K562 (cell line): ENCODE measurements at regions not wholly inside any gene's neighbourhood (a gene's known extent, or its start where the extent isn't known, plus 50 kb on each side); places are given as distances from the start of the nearest gene placed in this dataset.

ENCODE experiments used
- ATAC-seq: fragments of 200-7000 bp; cut with Tn5 transposase; 3 replicates; pipeline ENCODE4 v1.9.1; 2020; ENCODE audit warnings: moderate library complexity
- BruUV-seq: library from RNA; stranded (reverse); fragments of 400-500 nt; replicated peaks from 2 replicates; lab custom pipeline; 2021; lab: Mats Ljungman, UMichigan
- CTCF ChIA-PET: fragments of 300-600 bp; formaldehyde crosslinking; extraction: SDS; loops from one replicate; lab custom pipeline; 2021; ENCODE audit warnings: low intra/inter-chr PET ratio; lab: Yijun Ruan, JAX
- POLR2A ChIA-PET: fragments of 300-600, 350-650 bp; sonication (Branson Sonifier 250); formaldehyde crosslinking; extraction: SDS; loops from one replicate; lab custom pipeline; 2021; ENCODE audit warnings: antibody characterized with exemption, inconsistent platforms; lab: Yijun Ruan, JAX
- DNase-seq, 4 experiments: peaks; one replicate each; pipeline versions ENCODE4 v3.0.0 to v3.0.0-alpha.2; 2011 to 2018; ENCODE audit warnings: low spot score in 3 of 4, mixed read lengths in 3 of 4; ENCODE audit errors: extremely low read depth in 1 of 4
- FAIRE-seq: peaks from 2 replicates; lab custom pipeline; 2011; peaks lifted over from hg19 to GRCh38; lab: Jason Lieb, UNC
- H2AFZ ChIP-seq: 2 replicates; pipeline ENCODE4 v1.6.0; 2011; ENCODE audit warnings: low read depth, low read length, control low read depth, inconsistent platforms
- H3K27ac ChIP-seq: fragments of 200-600 bp; 3 replicates; pipeline ENCODE4 v1.8.0; 2011; ENCODE audit warnings: low read depth, mild to moderate bottlenecking, control low read depth, inconsistent platforms, low read length, moderate library complexity, mixed read lengths; ENCODE audit errors: extremely low read depth
- H3K27me3 ChIP-seq, 2 experiments: fragments of 300-600 bp in 1 of 2; 2 replicates in 1 of 2; 3 replicates in 1 of 2; pipeline versions ENCODE4 v1.6.0 to v1.8.0; 2011; ENCODE audit warnings: inconsistent platforms in 2 of 2, low read length in 2 of 2, mild to moderate bottlenecking in 1 of 2, mixed read lengths in 1 of 2, moderate library complexity in 1 of 2; ENCODE audit not compliant: control insufficient read depth in 2 of 2, insufficient read depth in 2 of 2
- H3K36me3 ChIP-seq: fragments of 300-600 bp; 3 replicates; pipeline ENCODE4 v1.8.0; 2011; ENCODE audit warnings: mild to moderate bottlenecking, low read length, inconsistent platforms; ENCODE audit not compliant: control insufficient read depth, insufficient read depth
- H3K4me1 ChIP-seq, 2 experiments: fragments of 200-600 bp in 1 of 2; replicated peaks in 1 of 2; 2 replicates in 1 of 2; 3 replicates in 1 of 2; pipeline versions ENCODE4 v1.5.1 to v1.8.0; 2011; ENCODE audit warnings: inconsistent platforms in 2 of 2, low read length in 2 of 2, mild to moderate bottlenecking in 1 of 2, mixed read lengths in 1 of 2, moderate library complexity in 1 of 2; ENCODE audit not compliant: control insufficient read depth in 2 of 2, insufficient read depth in 2 of 2
- H3K4me2 ChIP-seq: 2 replicates; pipeline ENCODE4 v1.6.1; 2011; ENCODE audit warnings: low read length, control low read depth, inconsistent platforms, mixed read lengths; ENCODE audit not compliant: insufficient read depth
- H3K4me3 ChIP-seq: fragments of 200-600 bp; sonication (generic), shearing (Covaris generic); 2 replicates; pipeline ENCODE4 v1.5.1; 2016; ENCODE audit warnings: control low read depth, inconsistent platforms
- H3K79me2 ChIP-seq: fragments of 200-600 bp; 3 replicates; pipeline ENCODE4 v1.8.0; 2011; ENCODE audit warnings: low read length, inconsistent platforms; ENCODE audit not compliant: control insufficient read depth, insufficient read depth
- H3K9ac ChIP-seq, 2 experiments: 2 replicates each; pipeline versions ENCODE4 v1.6.0 to v1.6.1; 2011; ENCODE audit warnings: low read depth in 2 of 2, low read length in 2 of 2, control low read depth in 1 of 2, inconsistent platforms in 1 of 2, mild to moderate bottlenecking in 1 of 2, mixed read lengths in 1 of 2; ENCODE audit not compliant: insufficient read depth in 1 of 2
- H3K9me1 ChIP-seq: one replicate; pipeline ENCODE4 v1.6.0; 2011; ENCODE audit warnings: inconsistent platforms, mild to moderate bottlenecking, low read length, moderate library complexity; ENCODE audit not compliant: control insufficient read depth, insufficient read depth
- H3K9me3 ChIP-seq: replicated peaks from 2 replicates; pipeline ENCODE4 v1.5.1; 2011; ENCODE audit warnings: low read depth, low read length, inconsistent platforms; ENCODE audit not compliant: control insufficient read depth, insufficient read depth
- H4K20me1 ChIP-seq: replicated peaks from 2 replicates; pipeline ENCODE4 v1.6.1; 2011; ENCODE audit warnings: low read length, inconsistent platforms, mixed read lengths; ENCODE audit not compliant: control insufficient read depth, insufficient read depth
- BCOR ChIP-seq: fragments of 450-650 bp; IDR thresholded peaks from 2 replicates; pipeline ENCODE4 v1.6.1; 2016
- CBFA2T3 ChIP-seq: fragments of 450-650 bp; IDR thresholded peaks from 2 replicates; pipeline ENCODE4 v1.6.1; 2017
- FOS ChIP-seq: IDR thresholded peaks from 3 replicates; pipeline ENCODE4 v1.6.1; 2011; ENCODE audit not compliant: insufficient read length; ENCODE audit errors: extremely low read depth
- FOXA1 ChIP-seq: fragments of 450-650 bp; IDR thresholded peaks from 2 replicates; pipeline ENCODE4 v1.6.1; 2016; ENCODE audit warnings: mild to moderate bottlenecking, borderline replicate concordance
- GABPB1 ChIP-seq: sonication (generic); formaldehyde crosslinking; IDR thresholded peaks from 2 replicates; pipeline ENCODE4 v1.8.0; 2022; ENCODE audit warnings: mild to moderate bottlenecking, missing genetic modification reagents
- HDAC2 ChIP-seq: fragments of 450-650 bp; IDR thresholded peaks from 2 replicates; pipeline ENCODE4 v1.6.1; 2016; ENCODE audit warnings: mild to moderate bottlenecking
- PCBP2 ChIP-seq: fragments of 200-400 bp; formaldehyde crosslinking; IDR thresholded peaks from 2 replicates; pipeline ENCODE4 v1.6.1; 2018; ENCODE audit warnings: low read length, low read depth, mild to moderate bottlenecking, moderate library complexity; ENCODE audit not compliant: poor library complexity, severe bottlenecking
- PHTF2 ChIP-seq: fragments of 250-450 bp; sonication (Bioruptor Pico); IDR thresholded peaks from 2 replicates; pipeline ENCODE4 v1.5.0; 2021; ENCODE audit warnings: mild to moderate bottlenecking
- PRPF4 ChIP-seq: fragments of 200-400 bp; formaldehyde crosslinking; IDR thresholded peaks from one replicate; pipeline ENCODE4 v1.6.1; 2017; ENCODE audit warnings: low read length, low read depth, mild to moderate bottlenecking; ENCODE audit not compliant: insufficient read depth, poor library complexity, severe bottlenecking
- RBM22 ChIP-seq: fragments of 200-400 bp; formaldehyde crosslinking; IDR thresholded peaks from 2 replicates; pipeline ENCODE4 v1.6.1; 2018; ENCODE audit warnings: low read length, low read depth; ENCODE audit not compliant: poor library complexity, severe bottlenecking
- SMAD3 ChIP-seq: fragments of 450-650 bp; formaldehyde crosslinking; conservative IDR thresholded peaks from 2 replicates; pipeline ENCODE4 v1.4.0; 2020; ENCODE audit warnings: mild to moderate bottlenecking
- TAL1 ChIP-seq: fragments of 450-650 bp; IDR thresholded peaks from 2 replicates; pipeline ENCODE4 v1.6.1; 2016; ENCODE audit warnings: mild to moderate bottlenecking
- TARDBP ChIP-seq: fragments of 450-650 bp; IDR thresholded peaks from 2 replicates; pipeline ENCODE4 v1.6.1; 2016
- ZNF354B ChIP-seq: fragments of 250-450 bp; sonication (Bioruptor Pico); IDR thresholded peaks from 2 replicates; pipeline ENCODE4 v1.4.0; 2020
- ZNF75A ChIP-seq: fragments of 450-650 bp; formaldehyde crosslinking; IDR thresholded peaks from 2 replicates; pipeline ENCODE4 v1.4.0; 2020; ENCODE audit warnings: mild to moderate bottlenecking
- WGBS: fragments of 100-300 bp; shearing (Covaris generic); methylation state at CpG from one replicate; pipeline ENCODE4 v1.1.6; 2016; ENCODE audit warnings: low coverage, mixed read lengths; ENCODE audit not compliant: insufficient coverage; ENCODE audit errors: missing lambda C conversion rate; 5-methylcytosine and 5-hydroxymethylcytosine counted together
- in situ Hi-C: fragments of 300-500 bp; cut with MboI; formaldehyde crosslinking; loops from 4 replicates; pipeline ENCODE4 v1.15.0; 2018; ENCODE audit warnings: inconsistent platforms, mixed read lengths
- intact Hi-C: fragments of 100-400 bp; cut with micrococcal nuclease; formaldehyde crosslinking; loops from 2 replicates; pipeline ENCODE4 v1.14.2; 2022
- TF ChIP-seq, protein P1 (sequence below): fragments of 450-650 bp; IDR thresholded peaks from 2 replicates; pipeline ENCODE4 v1.6.1; 2016; ENCODE audit warnings: missing biosample characterization, missing genetic modification characterization
- TF ChIP-seq, protein P2 (sequence below): fragments of 250-450 bp; sonication (Bioruptor Pico); IDR thresholded peaks from 2 replicates; pipeline ENCODE4 v1.5.0; 2021; ENCODE audit warnings: mild to moderate bottlenecking, moderate library complexity

DNA sequence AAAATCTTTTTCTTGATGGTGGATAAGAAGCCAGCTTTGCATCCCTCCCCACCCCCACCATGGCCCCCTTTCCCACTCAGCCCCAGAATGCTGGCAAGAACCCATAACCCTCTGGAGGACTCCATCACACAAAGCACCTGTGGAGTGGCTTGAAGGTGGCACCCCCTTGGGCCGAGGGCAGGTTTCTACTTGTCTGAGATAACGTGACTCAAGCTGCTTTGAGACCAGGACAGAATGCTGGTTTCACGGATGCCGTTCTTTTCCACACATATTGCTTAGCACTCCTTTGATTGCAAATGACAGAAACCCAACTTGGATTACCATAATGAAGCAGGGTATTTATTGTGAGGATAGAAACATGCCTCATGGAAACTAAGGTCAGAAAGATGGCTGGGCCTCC is 82.2 kb downstream of the LACC1 start:
- H4K20me1 ChIP-seq, result no peaks in the 10 kb centered on the region
- BruUV-seq, result no TSS peak
- DNase-seq (no peak), ATAC-seq (no peak), FAIRE-seq (no peak)
- no peaks in the 10 kb centered on the region for H3K27me3 ChIP-seq
- no peak overlapping the region for H3K4me2 ChIP-seq
- TF ChIP-seq ZNF75A (CRISPR knock-in tag), result no peak
- no peak for TF ChIP-seq PRPF4
- no peak for TF ChIP-seq SMAD3 (CRISPR knock-in tag)
- no peak for TF ChIP-seq RBM22
- no peak for TF ChIP-seq ZNF354B
- TF ChIP-seq PHTF2 (CRISPR knock-in tag), result no peak
- no peak for TF ChIP-seq HDAC2
- TF ChIP-seq CBFA2T3, result no peak
- TF ChIP-seq, protein P1, sequence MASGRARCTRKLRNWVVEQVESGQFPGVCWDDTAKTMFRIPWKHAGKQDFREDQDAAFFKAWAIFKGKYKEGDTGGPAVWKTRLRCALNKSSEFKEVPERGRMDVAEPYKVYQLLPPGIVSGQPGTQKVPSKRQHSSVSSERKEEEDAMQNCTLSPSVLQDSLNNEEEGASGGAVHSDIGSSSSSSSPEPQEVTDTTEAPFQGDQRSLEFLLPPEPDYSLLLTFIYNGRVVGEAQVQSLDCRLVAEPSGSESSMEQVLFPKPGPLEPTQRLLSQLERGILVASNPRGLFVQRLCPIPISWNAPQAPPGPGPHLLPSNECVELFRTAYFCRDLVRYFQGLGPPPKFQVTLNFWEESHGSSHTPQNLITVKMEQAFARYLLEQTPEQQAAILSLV (tag), result no peak
- no peak for TF ChIP-seq TAL1
- no peak for TF ChIP-seq FOXA1
- TF ChIP-seq, protein P2, sequence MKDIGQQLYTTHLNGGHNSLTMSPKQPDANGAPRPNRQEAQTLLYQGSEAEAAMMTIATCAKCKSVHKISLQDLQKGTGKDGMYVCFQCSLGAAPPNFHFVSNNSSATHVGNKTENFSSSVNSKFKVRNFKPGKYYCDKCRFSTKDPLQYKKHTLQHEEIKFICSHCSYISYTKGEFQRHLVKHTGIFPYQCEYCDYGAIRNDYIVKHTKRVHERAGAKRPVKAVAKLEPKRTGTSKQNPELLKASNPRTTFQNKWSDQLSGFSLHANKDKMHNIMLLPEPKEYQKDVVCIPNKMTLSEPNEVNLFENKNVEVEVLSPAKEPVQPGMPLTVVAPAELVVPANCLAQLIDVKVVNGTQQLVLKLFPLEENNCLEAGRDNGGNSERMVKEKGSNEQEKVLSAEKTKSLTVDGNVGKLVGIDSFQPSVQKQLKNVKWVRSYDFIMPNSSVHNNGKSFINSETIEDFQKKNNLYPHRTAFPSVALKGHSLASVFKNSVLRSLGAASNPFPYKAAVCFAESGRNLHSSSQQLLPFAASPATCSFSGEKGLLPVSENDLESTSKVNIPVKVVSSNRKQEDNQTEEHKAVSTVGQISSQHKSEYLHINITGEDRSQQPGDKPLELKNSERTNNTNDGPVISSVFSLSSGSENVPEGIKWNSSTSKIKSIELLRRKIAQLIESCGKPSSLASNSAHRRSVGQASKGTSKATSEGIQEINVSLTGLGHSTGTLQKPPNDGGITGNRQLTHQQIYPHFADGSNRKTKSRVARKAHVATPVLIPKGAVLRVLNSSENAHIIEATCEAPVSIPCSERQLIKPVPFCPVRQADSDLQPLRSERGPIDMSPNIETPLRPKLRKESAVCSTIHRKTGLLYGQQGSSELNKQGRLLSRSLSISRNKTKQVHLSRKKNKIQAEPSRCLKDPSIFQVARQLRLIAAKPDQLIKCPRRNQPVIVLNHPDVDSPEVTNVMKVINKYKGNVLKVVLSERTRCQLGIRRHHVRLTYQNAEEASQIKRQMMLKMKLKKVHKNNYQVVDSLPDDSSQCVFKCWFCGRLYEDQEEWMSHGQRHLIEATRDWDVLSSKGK (CRISPR knock-in tag), result no peak
- TF ChIP-seq PCBP2, result no peak
- TF ChIP-seq GABPB1, result no peak
- no peak for TF ChIP-seq TARDBP
- TF ChIP-seq BCOR, result no peak
- no peak for TF ChIP-seq FOS
- H3K79me2 ChIP-seq, result no peaks in the 10 kb centered on the region
- in situ Hi-C loops, result no loop called here
- intact Hi-C loops, result no loop called here
- no peak overlapping the region for H3K4me3 ChIP-seq
- 0% methylated on average over 3 of the region's 4 CpGs for WGBS
- H3K9me3 ChIP-seq, result no peaks in the 10 kb centered on the region
- CTCF ChIA-PET, result no interaction called here
- H3K4me1 ChIP-seq, result no peaks in the 10 kb centered on the region
- POLR2A ChIA-PET, result no interaction called here
- H3K9me1 ChIP-seq, result no peaks in the 10 kb centered on the region
- H2AFZ ChIP-seq, result no peak overlapping the region
- no peak overlapping the region for H3K27ac ChIP-seq
- no peak overlapping the region for H3K9ac ChIP-seq
- no peaks in the 10 kb centered on the region for H3K36me3 ChIP-seq
